K562 (cell line): ENCODE measurements at regions not wholly inside any gene's neighbourhood (a gene's known extent, or its start where the extent isn't known, plus 50 kb on each side); places are given as distances from the start of the nearest gene placed in this dataset.

Experiments
- BRF2 ChIP-seq: IDR thresholded peaks from 3 replicates; pipeline ENCODE4 v1.6.1; 2011; ENCODE audit warnings: borderline replicate concordance, mild to moderate bottlenecking; ENCODE audit not compliant: insufficient read length, insufficient read depth
- CREM ChIP-seq: IDR thresholded peaks from 2 replicates; pipeline ENCODE4 v1.6.1; 2014; ENCODE audit warnings: antibody characterized with exemption, low read depth
- CTCF ChIP-seq, 3 experiments: IDR thresholded peaks in 2 of 3; conservative IDR thresholded peaks in 1 of 3; 2 replicates each; pipeline ENCODE4 v1.5.1; 2011 to 2012; ENCODE audit warnings: low read length in 3 of 3, mild to moderate bottlenecking in 3 of 3, control low read depth in 2 of 3, improper control_type of control experiment in 1 of 3, inconsistent platforms in 1 of 3, low read depth in 1 of 3, mixed read lengths in 1 of 3, moderate library complexity in 1 of 3; ENCODE audit not compliant: insufficient read depth in 2 of 3
- ELF1 ChIP-seq: fragments of 200-800 bp; sonication (Bioruptor generic); IDR thresholded peaks from 2 replicates; pipeline ENCODE4 v1.6.1; 2016; ENCODE audit warnings: missing genetic modification characterization, missing compliant biosample characterization
- EP300 ChIP-seq: IDR thresholded peaks from 2 replicates; pipeline ENCODE4 v1.6.1; 2012; ENCODE audit warnings: low read length, improper control_type of control experiment
- GTF2A2 ChIP-seq: IDR thresholded peaks from 2 replicates; pipeline ENCODE4 v1.6.1; 2016; ENCODE audit warnings: mild to moderate bottlenecking, missing genetic modification characterization, missing compliant biosample characterization
- MAFK ChIP-seq: IDR thresholded peaks from 2 replicates; pipeline ENCODE4 v1.6.1; 2011; ENCODE audit warnings: low read length, improper control_type of control experiment
- RCOR1 ChIP-seq, 2 experiments: IDR thresholded peaks; 2 replicates each; pipeline ENCODE4 v1.6.1; 2012; ENCODE audit warnings: low read depth in 2 of 2, low read length in 2 of 2, borderline replicate concordance in 1 of 2, improper control_type of control experiment in 1 of 2
- SP2 ChIP-seq: IDR thresholded peaks from 2 replicates; pipeline ENCODE4 v1.6.1; 2011; ENCODE audit warnings: mild to moderate bottlenecking, low read depth, low read length, moderate library complexity; ENCODE audit not compliant: poor library complexity, severe bottlenecking; ENCODE audit errors: extremely low read depth
- ZNF431 ChIP-seq: sonication (generic); formaldehyde crosslinking; IDR thresholded peaks from 2 replicates; pipeline ENCODE4 v1.8.0; 2022; ENCODE audit warnings: mild to moderate bottlenecking, missing genetic modification reagents

- TF ChIP-seq ZNF431 (CRISPR knock-in tag) (no peak), BRF2 (no peak), MAFK (no peak), EP300 (no peak), CREM (no peak), CTCF (IDR thresholded peaks at IDR 0.05 in 2 of 3, conservative IDR thresholded peaks at IDR 0.05 in 1 of 3; ENCODE audit: insufficient read depth in 2 of 3, low read depth in 1 of 3, low read length in 3 of 3) (no peak), RCOR1 (IDR thresholded peaks at IDR 0.05; ENCODE audit: borderline replicate concordance in 1 of 2, low read depth in 2 of 2, low read length in 2 of 2) (no peak), ELF1 (no peak), SP2 (no peak), GTF2A2 (tag) (no peak)
Observed at GRCh38 chr5:5080790-5081189, 59.3 kb upstream of the ADAMTS16 start.
